HCT116 (cell line): ENCODE measurements at regions not wholly inside any gene's neighbourhood (a gene's known extent, or its start where the extent isn't known, plus 50 kb on each side); places are given as distances from the start of the nearest gene placed in this dataset.

Source experiments
- ATAC-seq: fragments of 200-7000 bp; cut with Tn5 transposase; 2 replicates; pipeline ENCODE4 v1.9.1; 2020; ENCODE audit warnings: mild to moderate bottlenecking, moderate library complexity
- BruUV-seq: library from RNA; stranded (reverse); fragments of 400-500 nt; replicated peaks from 2 replicates; lab custom pipeline; 2021; lab: Mats Ljungman, UMichigan
- CTCF ChIA-PET: fragments of 300-600 bp; sonication (Branson Sonifier 250); formaldehyde crosslinking; loops from one replicate; lab custom pipeline; 2021; ENCODE audit warnings: antibody characterized with exemption; lab: Charles Lee
- POLR2A ChIA-PET: fragments of 300-600, 350-600 bp; sonication (Branson Sonifier 250); formaldehyde crosslinking; loops from one replicate; lab custom pipeline; 2021; ENCODE audit warnings: antibody characterized with exemption; lab: Charles Lee
- RAD21 ChIA-PET, 2 experiments: fragments of 300-600 bp; sonication (Branson Sonifier 250); formaldehyde crosslinking; loops; one replicate each; lab custom pipeline; 2023; ENCODE audit warnings: low total read pairs in 2 of 2; ENCODE audit not compliant: uncharacterized antibody in 2 of 2, unreplicated experiment in 2 of 2, low non-redundant PET in 1 of 2; lab: Charles Lee
- DNase-seq: peaks from one replicate; pipeline ENCODE4 v3.0.0-alpha.2; 2010; ENCODE audit warnings: low read depth, low spot score
- H2AFZ ChIP-seq: fragments of 200-600 bp; shearing (Covaris generic), sonication (generic); 2 replicates; pipeline ENCODE4 v1.6.1; 2017; ENCODE audit warnings: low read depth, mixed run types, mixed read lengths, antibody characterized with exemption, low read length; ENCODE audit not compliant: poor library complexity, severe bottlenecking
- H3K27ac ChIP-seq: 2 replicates; pipeline ENCODE4 v1.5.1; 2012; ENCODE audit warnings: low read depth, low read length
- H3K27me3 ChIP-seq: fragments of 200-600 bp; sonication (generic); 2 replicates; pipeline ENCODE4 v1.6.1; 2016; ENCODE audit warnings: mixed run types, low read length, mixed read lengths; ENCODE audit not compliant: insufficient read depth
- H3K36me3 ChIP-seq, 2 experiments: fragments of 200-500 bp in 1 of 2; fragments of 200-600 bp in 1 of 2; sonication (Bioruptor generic) in 1 of 2; sonication (generic) in 1 of 2; 2 replicates each; pipeline versions ENCODE4 v1.5.1 to v1.6.1; 2014 to 2016; ENCODE audit warnings: low read length in 2 of 2, inconsistent platforms in 1 of 2, mixed read lengths in 1 of 2, mixed run types in 1 of 2; ENCODE audit not compliant: insufficient read depth in 2 of 2, control insufficient read depth in 1 of 2
- H3K4me1 ChIP-seq, 2 experiments: fragments of 200-600 bp in 1 of 2; sonication (generic) in 1 of 2; 2 replicates each; pipeline versions ENCODE4 v1.5.1 to v1.6.1; 2012 to 2017; ENCODE audit warnings: low read length in 2 of 2, inconsistent platforms in 1 of 2, mild to moderate bottlenecking in 1 of 2, mixed read lengths in 1 of 2, mixed run types in 1 of 2, moderate library complexity in 1 of 2; ENCODE audit not compliant: insufficient read depth in 2 of 2, control insufficient read depth in 1 of 2
- H3K4me2 ChIP-seq: fragments of 200-600 bp; sonication (generic); 2 replicates; pipeline ENCODE4 v1.6.1; 2017; ENCODE audit warnings: mixed run types, low read length, mixed read lengths
- H3K4me3 ChIP-seq, 2 experiments: fragments of 200-600 bp in 1 of 2; sonication (generic) in 1 of 2; replicated peaks in 1 of 2; 2 replicates each; pipeline ENCODE4 v1.5.1; 2011 to 2016; ENCODE audit warnings: low read length in 2 of 2, control low read depth in 1 of 2, low read depth in 1 of 2, mild to moderate bottlenecking in 1 of 2, mixed read lengths in 1 of 2, mixed run types in 1 of 2
- H3K79me2 ChIP-seq: fragments of 200-600 bp; sonication (generic); 2 replicates; pipeline ENCODE4 v1.6.1; 2017; ENCODE audit warnings: mild to moderate bottlenecking, mixed run types, low read length, moderate library complexity, mixed read lengths; ENCODE audit not compliant: insufficient read depth
- H3K9ac ChIP-seq: fragments of 200-600 bp; sonication (generic); 2 replicates; pipeline ENCODE4 v1.6.1; 2016; ENCODE audit warnings: low read length, mixed read lengths
- H3K9me2 ChIP-seq: fragments of 200-600 bp; sonication (generic), shearing (Covaris generic); 2 replicates; pipeline ENCODE4 v1.6.1; 2017; ENCODE audit warnings: mixed run types, mild to moderate bottlenecking, moderate library complexity; ENCODE audit not compliant: insufficient read depth
- H3K9me3 ChIP-seq, 2 experiments: fragments of 200-500 bp in 1 of 2; fragments of 200-600 bp in 1 of 2; sonication (Bioruptor generic) in 1 of 2; sonication (generic) in 1 of 2; 2 replicates each; pipeline ENCODE4 v1.6.1; 2014 to 2017; ENCODE audit warnings: low read length in 2 of 2, mixed read lengths in 2 of 2, inconsistent platforms in 1 of 2, low read depth in 1 of 2, mild to moderate bottlenecking in 1 of 2, mixed run types in 1 of 2, moderate library complexity in 1 of 2; ENCODE audit not compliant: control insufficient read depth in 1 of 2, insufficient read depth in 1 of 2
- H4K20me1 ChIP-seq: fragments of 200-600 bp; sonication (generic), shearing (Covaris generic); 2 replicates; pipeline ENCODE4 v1.6.1; 2017; ENCODE audit warnings: mixed run types, mild to moderate bottlenecking, moderate library complexity; ENCODE audit not compliant: insufficient read depth
- CBX3 ChIP-seq: IDR thresholded peaks from 2 replicates; pipeline ENCODE4 v1.6.1; 2012; ENCODE audit warnings: low read depth
- EGR1 ChIP-seq: IDR thresholded peaks from 2 replicates; pipeline ENCODE4 v1.6.1; 2012; ENCODE audit warnings: low read depth
- EZH2 ChIP-seq: fragments of 200-600 bp; sonication (generic); IDR thresholded peaks from 2 replicates; pipeline ENCODE4 v1.6.1; 2017; ENCODE audit warnings: antibody characterized with exemption, mixed run types
- FOSL1 ChIP-seq: IDR thresholded peaks from 2 replicates; pipeline ENCODE4 v1.6.1; 2012; ENCODE audit warnings: low read depth
- JUND ChIP-seq: IDR thresholded peaks from 2 replicates; pipeline ENCODE4 v1.6.1; 2012
- RAD21 ChIP-seq: IDR thresholded peaks from 2 replicates; pipeline ENCODE4 v1.6.1; 2012; ENCODE audit warnings: low read depth, mild to moderate bottlenecking
- REST ChIP-seq: IDR thresholded peaks from 2 replicates; pipeline ENCODE4 v1.6.1; 2012; ENCODE audit warnings: low read depth
- SP1 ChIP-seq: IDR thresholded peaks from 2 replicates; pipeline ENCODE4 v1.6.1; 2012; ENCODE audit warnings: low read depth
- TCF7L2 ChIP-seq: IDR thresholded peaks from 2 replicates; pipeline ENCODE4 v1.7.0; 2011; ENCODE audit warnings: borderline replicate concordance, inconsistent platforms; ENCODE audit not compliant: insufficient read depth, insufficient read length; ENCODE audit errors: extremely low read depth
- YY1 ChIP-seq: IDR thresholded peaks from 2 replicates; pipeline ENCODE4 v1.6.1; 2011; ENCODE audit warnings: low read length, low read depth, moderate library complexity, mild to moderate bottlenecking; ENCODE audit not compliant: insufficient replicate concordance; ENCODE audit errors: extremely low read depth
- ZFX ChIP-seq: fragments of 450-650 bp; IDR thresholded peaks from 2 replicates; pipeline ENCODE4 v1.6.1; 2017
- ZNF274 ChIP-seq: fragments of 200-500 bp; sonication (Bioruptor generic); IDR thresholded peaks from 2 replicates; pipeline ENCODE4 v1.6.1; 2014; ENCODE audit warnings: mild to moderate bottlenecking, low read depth, low read length, inconsistent platforms
- intact Hi-C: fragments of 100-400 bp; cut with micrococcal nuclease; formaldehyde crosslinking; loops from 2 replicates; pipeline ENCODE4 v1.10.0; 2022
- TF ChIP-seq, protein P1 (sequence below): IDR thresholded peaks from 2 replicates; pipeline ENCODE4 v1.6.1; 2012

DNA sequence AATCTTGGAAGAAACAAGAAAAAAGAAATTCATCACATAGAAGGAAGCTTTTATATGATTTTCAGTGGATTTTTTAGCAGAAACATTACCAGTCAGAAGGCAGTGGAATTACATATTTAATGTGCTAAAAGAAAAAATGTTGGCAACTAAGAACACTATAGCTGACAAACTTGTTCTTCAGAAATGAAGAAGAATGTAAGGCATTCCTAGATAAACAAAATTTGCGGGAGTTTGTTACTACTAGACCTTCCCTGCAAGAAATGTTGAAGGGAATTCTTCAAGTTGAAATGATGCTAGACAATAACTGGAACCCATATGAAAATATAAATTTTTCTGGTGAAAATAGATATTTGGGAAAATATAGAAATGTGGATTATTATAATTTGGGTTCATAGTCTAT, 718.3 kb upstream of the GRAMD2B start:
- RAD21 ChIA-PET: no interaction called here
- POLR2A ChIA-PET: no interaction called here
- TF ChIP-seq TCF7L2 (no peak), CBX3 (0 out of 2 replicates have a peak, but pooled peaks have one; percentile 27)

GRCh38 chr5:125708583-125708982, 714.6 kb upstream of the GRAMD2B start:
- no peak for DNase-seq
- POLR2A ChIA-PET: no interaction called here
- Histone ChIP-seq H3K36me3 (no peaks in the 10 kb centered on the region), H3K27me3 (no peaks in the 10 kb centered on the region), H3K9me2 (no peaks in the 10 kb centered on the region), H3K27ac (no peak overlapping the region), H3K9ac (no peak overlapping the region), H3K9me3 (no peaks in the 10 kb centered on the region), H3K4me2 (no peak overlapping the region), H3K4me3 (no peak overlapping the region), H3K4me1 (no peaks in the 10 kb centered on the region), H3K79me2 (no peaks in the 10 kb centered on the region), H4K20me1 (no peaks in the 10 kb centered on the region), H2AFZ (no peak overlapping the region)
- CTCF ChIA-PET: no interaction called here
- no peak for ATAC-seq
- BruUV-seq: no TSS peak
- intact Hi-C loops: no loop called here
- TF ChIP-seq TCF7L2 (no peak), YY1 (no peak), FOSL1 (no peak), JUND (no peak), REST (no peak), CBX3 (no peak), ZNF274 (no peak), ZFX (no peak), RAD21 (no peak), SP1 (no peak), EZH2 (no peak), EGR1 (no peak)
- TF ChIP-seq, protein P1, sequence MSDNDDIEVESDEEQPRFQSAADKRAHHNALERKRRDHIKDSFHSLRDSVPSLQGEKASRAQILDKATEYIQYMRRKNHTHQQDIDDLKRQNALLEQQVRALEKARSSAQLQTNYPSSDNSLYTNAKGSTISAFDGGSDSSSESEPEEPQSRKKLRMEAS: no peak
- RAD21 ChIA-PET: no interaction called here

More for the DNA sequence above, 718.3 kb upstream of the GRAMD2B start:
- DNase-seq (no peak), ATAC-seq (no peak)
- H3K4me3 ChIP-seq: no peak overlapping the region
- no peaks in the 10 kb centered on the region for H3K27me3 ChIP-seq
- no peak overlapping the region for H3K4me2 ChIP-seq
- no peaks in the 10 kb centered on the region for H3K9me3 ChIP-seq
- intact Hi-C loops: no loop called here
- no peaks in the 10 kb centered on the region for H3K9me2 ChIP-seq
- H3K9ac ChIP-seq: no peak overlapping the region
- no peaks in the 10 kb centered on the region for H4K20me1 ChIP-seq
- H2AFZ ChIP-seq: no peak overlapping the region
- no peaks in the 10 kb centered on the region for H3K79me2 ChIP-seq
- no peak overlapping the region for H3K27ac ChIP-seq
- no peaks in the 10 kb centered on the region for H3K4me1 ChIP-seq
- CTCF ChIA-PET: no interaction called here
- no peaks in the 10 kb centered on the region for H3K36me3 ChIP-seq
- BruUV-seq: no TSS peak
